Psoas muscle (tissue), 7 donors: ENCODE measurements at regions not wholly inside any gene's neighbourhood (a gene's known extent, or its start where the extent isn't known, plus 50 kb on each side); places are given as distances from the start of the nearest gene placed in this dataset.

Experiments used
- ATAC-seq, 4 donors: fragments of 200-7000 bp; cut with Tn5 transposase; one replicate each; pipeline ENCODE4 v1.9.1; 2020; ENCODE audit warnings: moderate library complexity in 3 of 4, mild to moderate bottlenecking in 2 of 4
- DNase-seq, 2 donors: peaks; one replicate each; pipeline ENCODE4 v3.0.0-alpha.2; 2020
- H3K27ac ChIP-seq: fragments of 200-600 bp; one replicate; pipeline ENCODE4 v1.8.0; 2022
- H3K27me3 ChIP-seq, 3 donors: fragments of 200-600 bp in 1 of 3; one replicate each; pipeline versions ENCODE4 v1.6.1 to v1.8.0; 2013 to 2022; ENCODE audit warnings: low read length in 2 of 3, mild to moderate bottlenecking in 2 of 3, moderate library complexity in 1 of 3; ENCODE audit not compliant: insufficient read depth in 3 of 3
- H3K36me3 ChIP-seq, 2 donors: fragments of 200-600 bp in 1 of 2; one replicate each; pipeline versions ENCODE4 v1.6.1 to v1.8.0; 2013 to 2022; ENCODE audit warnings: low read depth in 1 of 2, mild to moderate bottlenecking in 1 of 2, moderate library complexity in 1 of 2; ENCODE audit not compliant: insufficient read depth in 1 of 2
- H3K4me1 ChIP-seq: fragments of 200-600 bp; one replicate; pipeline ENCODE4 v1.8.0; 2022
- H3K4me3 ChIP-seq: fragments of 200-600 bp; one replicate; pipeline ENCODE4 v1.8.0; 2022; ENCODE audit warnings: mild to moderate bottlenecking
- H3K9me3 ChIP-seq: fragments of 200-600 bp; one replicate; pipeline ENCODE4 v1.8.0; 2022
- WGBS, 3 donors: extraction: QIAGEN DNeasy Blood & Tissue Kit; methylation state at CpG; one replicate each; pipeline versions ENCODE4 v1.1.6 to v1.1.7; 2013; 5-methylcytosine and 5-hydroxymethylcytosine counted together
- intact Hi-C, 2 donors: fragments of 100-400 bp; cut with DNase I; formaldehyde crosslinking; loops; one replicate each; pipeline versions ENCODE4 v1.11.0 to v1.14.2; 2022
- TF ChIP-seq, protein P1 (sequence below): fragments of 200-600 bp; IDR thresholded peaks from one replicate; pipeline ENCODE4 v1.8.0; 2022; ENCODE audit warnings: antibody characterized with exemption
- donor health status: healthy with polysubstance abuse.
- donor health status: DM: no; HTN: no; CAD: no; lungs with moderate emphysema.
- donor health status: Bipolar disorder and iron deficiency.
- donor health status: healthy.
- donor health status: DM: yes; HTN: yes; CAD: no.
- donor health status: DM: no; HTN: no; CAD: no.
- donor health status: DM: yes; HTN: yes; CAD: no.

DNA sequence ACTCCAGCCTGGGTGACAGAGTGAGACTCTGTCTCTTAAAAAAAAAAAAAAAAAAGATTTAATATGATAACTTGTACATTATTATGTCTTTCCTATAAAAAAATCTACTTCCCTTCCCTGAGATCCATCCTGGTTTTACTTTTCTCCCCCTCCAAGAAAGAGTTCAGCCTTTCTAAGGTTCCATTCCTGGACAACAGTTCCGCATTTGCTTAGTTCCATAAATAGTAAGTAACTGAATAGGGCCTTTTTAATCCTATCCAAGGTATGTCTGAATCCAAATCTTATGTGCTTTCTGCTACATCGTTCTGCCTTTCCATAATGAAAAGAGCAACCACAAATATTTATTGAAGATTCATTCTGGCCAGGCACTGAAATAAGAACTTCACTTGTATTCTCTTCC is 187.8 kb downstream of the DACT1 start:
- no peak for DNase-seq
- peaks cover 26% of the 10 kb centered on the region for H3K4me1 ChIP-seq
- no peaks in the 10 kb centered on the region for H3K27me3 ChIP-seq
- TF ChIP-seq, protein P1, sequence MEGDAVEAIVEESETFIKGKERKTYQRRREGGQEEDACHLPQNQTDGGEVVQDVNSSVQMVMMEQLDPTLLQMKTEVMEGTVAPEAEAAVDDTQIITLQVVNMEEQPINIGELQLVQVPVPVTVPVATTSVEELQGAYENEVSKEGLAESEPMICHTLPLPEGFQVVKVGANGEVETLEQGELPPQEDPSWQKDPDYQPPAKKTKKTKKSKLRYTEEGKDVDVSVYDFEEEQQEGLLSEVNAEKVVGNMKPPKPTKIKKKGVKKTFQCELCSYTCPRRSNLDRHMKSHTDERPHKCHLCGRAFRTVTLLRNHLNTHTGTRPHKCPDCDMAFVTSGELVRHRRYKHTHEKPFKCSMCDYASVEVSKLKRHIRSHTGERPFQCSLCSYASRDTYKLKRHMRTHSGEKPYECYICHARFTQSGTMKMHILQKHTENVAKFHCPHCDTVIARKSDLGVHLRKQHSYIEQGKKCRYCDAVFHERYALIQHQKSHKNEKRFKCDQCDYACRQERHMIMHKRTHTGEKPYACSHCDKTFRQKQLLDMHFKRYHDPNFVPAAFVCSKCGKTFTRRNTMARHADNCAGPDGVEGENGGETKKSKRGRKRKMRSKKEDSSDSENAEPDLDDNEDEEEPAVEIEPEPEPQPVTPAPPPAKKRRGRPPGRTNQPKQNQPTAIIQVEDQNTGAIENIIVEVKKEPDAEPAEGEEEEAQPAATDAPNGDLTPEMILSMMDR, result no peak
- H3K36me3 ChIP-seq, result no peaks in the 10 kb centered on the region
- H3K9me3 ChIP-seq, result peaks cover 3% of the 10 kb centered on the region
- peak in 1 of 4 donors; percentile 45 for ATAC-seq
- intact Hi-C loops, result loop anchor here in 1 of 2 donors (10.0 kb wide), 1 partner anchor 181 kb away; no protein-coding TSS in a partner anchor
- no peak overlapping the region for H3K4me3 ChIP-seq
- 12 to 27% (median 24%) methylated on average over 2 of the region's 2 CpGs for WGBS, 3 donors
- no peak overlapping the region for H3K27ac ChIP-seq

DNA sequence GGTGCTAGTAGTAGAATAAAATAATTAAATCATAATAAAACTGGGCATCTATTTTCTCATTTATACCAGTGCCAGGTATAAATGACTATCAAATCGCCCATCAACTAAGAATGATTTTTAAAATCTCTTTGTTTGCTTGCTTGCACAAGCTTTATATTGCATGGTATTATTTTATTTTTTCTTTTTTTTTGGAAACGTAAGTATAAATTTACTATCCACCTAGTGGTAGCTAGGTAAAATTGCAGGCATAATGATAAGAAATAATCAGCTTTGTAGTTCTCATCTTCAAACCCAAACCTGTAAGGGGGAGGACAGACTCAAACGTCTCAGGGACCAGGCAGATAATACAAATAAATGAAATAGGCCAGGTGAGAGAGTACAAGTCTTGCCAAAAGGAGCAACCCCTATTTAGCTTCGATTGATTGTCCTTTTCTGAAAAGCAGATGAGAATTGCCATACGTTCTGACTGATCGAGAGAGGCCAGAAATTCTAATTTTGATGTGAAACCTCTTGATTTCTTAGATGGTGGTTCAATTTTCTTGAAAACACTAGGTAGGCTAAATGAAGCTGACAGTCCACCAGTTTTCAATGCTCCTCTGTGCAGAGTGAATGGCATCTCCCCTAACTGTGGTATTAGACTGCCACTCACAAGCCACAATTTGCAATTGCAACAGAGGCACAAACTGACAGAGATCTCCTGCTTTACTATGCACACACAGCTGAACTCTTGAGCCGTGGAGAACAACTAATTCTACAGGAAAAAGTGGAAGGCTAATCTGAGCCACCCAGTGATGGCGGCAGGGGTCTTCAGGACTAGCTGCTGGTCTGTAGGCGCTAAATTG is 189.3 kb downstream of the DACT1 start:
- Histone ChIP-seq H3K9me3 (peaks cover 3% of the 10 kb centered on the region), H3K4me3 (no peak overlapping the region), H3K27ac (no peak overlapping the region), H3K4me1 (peaks cover 26% of the 10 kb centered on the region), H3K36me3 (no peaks in the 10 kb centered on the region), H3K27me3 (no peaks in the 10 kb centered on the region)
- no peak for ATAC-seq
- TF ChIP-seq, protein P1, result peak; percentile 42
- 93 to 94% (median 93%) methylated on average over 9 of the region's 9 CpGs for WGBS, 3 donors
- intact Hi-C loops, result loop anchor here in 1 of 2 donors (10.0 kb wide), 1 partner anchor 182 kb away; no protein-coding TSS in a partner anchor
- DNase-seq, result no peak

DNA sequence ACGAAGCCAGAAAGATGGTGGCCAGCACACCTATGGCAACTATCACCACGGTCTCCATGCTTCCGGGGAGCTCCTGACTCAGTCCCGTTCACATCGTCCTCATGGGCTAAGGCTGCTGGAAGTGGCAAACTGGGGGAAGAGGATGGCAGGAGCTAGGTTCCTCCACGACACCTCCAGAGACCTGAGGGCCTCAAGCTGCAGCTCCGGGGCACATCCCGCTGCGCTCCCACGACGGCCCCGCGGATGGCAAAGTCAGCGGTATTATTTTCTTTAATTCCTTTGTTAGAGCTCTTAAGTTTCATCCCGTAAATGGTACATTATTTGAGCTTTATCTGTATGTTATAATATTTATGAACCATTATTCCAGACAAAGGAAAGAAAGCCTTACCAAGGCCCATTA is 190.5 kb downstream of the DACT1 start:
- Histone ChIP-seq H3K36me3 (no peaks in the 10 kb centered on the region), H3K4me3 (no peak overlapping the region), H3K27ac (no peak overlapping the region), H3K9me3 (peaks cover 3% of the 10 kb centered on the region), H3K4me1 (peaks cover 21% of the 10 kb centered on the region), H3K27me3 (no peaks in the 10 kb centered on the region)
- 96 to 98% (median 97%) methylated on average over 15 of the region's 15 CpGs for WGBS, 3 donors
- intact Hi-C loops, result loop anchor here in 1 of 2 donors (10.0 kb wide), 1 partner anchor 183 kb away; no protein-coding TSS in a partner anchor
- no peak for DNase-seq
- TF ChIP-seq, protein P1, result no peak
- ATAC-seq, result no peak

DNA sequence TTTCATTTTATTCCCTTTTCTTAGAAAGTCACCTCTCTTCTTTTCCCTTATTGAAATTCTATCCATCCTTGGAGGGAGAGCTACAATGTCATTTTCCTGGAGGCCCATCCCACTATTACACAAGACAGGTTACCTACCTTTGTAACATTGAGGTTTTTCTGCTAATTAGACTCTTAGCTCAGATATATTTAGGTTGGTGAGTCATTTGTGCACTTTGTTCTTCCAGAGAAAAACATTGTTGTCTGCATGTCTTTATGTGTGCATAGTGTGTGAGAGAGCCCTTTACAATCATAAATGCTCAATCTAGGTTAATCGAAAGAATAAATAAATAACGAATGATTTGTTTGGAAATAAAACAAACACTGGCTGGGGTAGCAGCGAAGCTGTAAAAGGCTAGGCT is 191.8 kb downstream of the DACT1 start:
- WGBS, 3 donors, result 71 to 78% (median 76%) methylated on average over 3 of the region's 3 CpGs
- no peak for DNase-seq
- peak in 2 of 4 donors; percentile 55 to 61 for ATAC-seq
- Histone ChIP-seq H3K4me1 (peaks cover 14% of the 10 kb centered on the region), H3K4me3 (no peak overlapping the region), H3K27me3 (no peaks in the 10 kb centered on the region), H3K27ac (no peak overlapping the region), H3K9me3 (peaks cover 3% of the 10 kb centered on the region), H3K36me3 (no peaks in the 10 kb centered on the region)
- TF ChIP-seq, protein P1, result no peak
- intact Hi-C loops, result loop anchor here in 1 of 2 donors (10.0 kb wide), 1 partner anchor 185 kb away; no protein-coding TSS in a partner anchor
